Skeletal muscle tissue (tissue), 3 donors: ENCODE measurements at regions not wholly inside any gene's neighbourhood (a gene's known extent, or its start where the extent isn't known, plus 50 kb on each side); places are given as distances from the start of the nearest gene placed in this dataset.

Experiments used
- H3K27ac ChIP-seq: one replicate; pipeline ENCODE4 v1.7.0; 2013; ENCODE audit warnings: mild to moderate bottlenecking, low read depth, low read length, inconsistent platforms
- H3K27me3 ChIP-seq, 3 donors: one replicate each; pipeline ENCODE4 v1.7.0; 2013; ENCODE audit warnings: low read length in 3 of 3; ENCODE audit not compliant: control insufficient read depth in 3 of 3, insufficient read depth in 3 of 3
- H3K36me3 ChIP-seq, 3 donors: one replicate each; pipeline ENCODE4 v1.7.0; 2013; ENCODE audit warnings: low read length in 3 of 3; ENCODE audit not compliant: control insufficient read depth in 3 of 3, insufficient read depth in 3 of 3
- H3K4me1 ChIP-seq, 3 donors: one replicate each; pipeline ENCODE4 v1.7.0; 2013; ENCODE audit warnings: low read length in 3 of 3, mild to moderate bottlenecking in 3 of 3; ENCODE audit not compliant: control insufficient read depth in 3 of 3, insufficient read depth in 3 of 3
- H3K4me3 ChIP-seq, 3 donors: one replicate each; pipeline ENCODE4 v1.7.0; 2013; ENCODE audit warnings: low read length in 3 of 3
- H3K9ac ChIP-seq, 3 donors: one replicate each; pipeline ENCODE4 v1.7.0; 2013; ENCODE audit warnings: low read length in 3 of 3, mild to moderate bottlenecking in 3 of 3, moderate library complexity in 2 of 3, low read depth in 1 of 3
- H3K9me3 ChIP-seq, 3 donors: one replicate each; pipeline ENCODE4 v1.7.0; 2013; ENCODE audit warnings: low read length in 3 of 3; ENCODE audit not compliant: control insufficient read depth in 3 of 3
- donor health status: Osteomylitis.

GRCh38 chr10:43872644-43873043 is 224.0 kb upstream of the ZNF32 start:
- H3K4me1 ChIP-seq: peaks cover 5 to 16% (median 6%) of the 10 kb centered on the region in 3 donors
- no peaks in the 10 kb centered on the region for H3K36me3 ChIP-seq
- no peak overlapping the region for H3K27ac ChIP-seq

GRCh38 chr10:43871545-43871944 is 222.9 kb upstream of the ZNF32 start:
- Histone ChIP-seq H3K36me3 (no peaks in the 10 kb centered on the region), H3K27me3 (no peaks in the 10 kb centered on the region), H3K9ac (no peak overlapping the region), H3K4me1 (peaks cover 5 to 16% (median 6%) of the 10 kb centered on the region in 3 donors), H3K27ac (peak overlapping the region; percentile 40), H3K9me3 (no peaks in the 10 kb centered on the region), H3K4me3 (no peak overlapping the region)

More at GRCh38 chr10:43872644-43873043, 224.0 kb upstream of the ZNF32 start:
- Histone ChIP-seq H3K9ac (no peak overlapping the region), H3K9me3 (no peaks in the 10 kb centered on the region), H3K4me3 (no peak overlapping the region), H3K27me3 (no peaks in the 10 kb centered on the region)

DNA sequence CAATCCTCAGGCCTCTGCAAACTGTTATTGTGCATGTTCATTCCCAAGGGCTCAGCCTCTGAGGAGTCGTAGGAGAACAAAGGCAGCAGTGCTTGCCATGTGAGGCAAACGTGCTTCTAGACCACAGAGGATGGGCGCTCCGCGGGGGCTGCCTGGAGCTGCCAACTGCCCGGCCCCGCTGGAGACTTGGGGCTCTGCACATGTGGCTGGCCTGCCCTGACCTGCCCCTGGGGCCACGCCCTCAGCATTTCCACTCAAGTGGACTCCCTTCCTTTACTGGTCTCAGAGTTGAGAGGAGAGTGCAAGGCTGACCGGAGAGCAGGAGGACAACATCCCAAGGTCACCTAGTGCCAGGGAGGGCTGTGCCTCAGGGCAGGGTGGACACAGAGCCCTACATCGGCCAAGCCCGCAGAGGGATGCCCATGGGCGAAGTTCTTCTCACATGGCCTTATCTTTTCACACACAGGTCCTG is 222.3 kb upstream of the ZNF32 start:
- Histone ChIP-seq H3K4me1 (peaks cover 5 to 16% (median 6%) of the 10 kb centered on the region in 3 donors), H3K36me3 (no peaks in the 10 kb centered on the region), H3K9me3 (no peaks in the 10 kb centered on the region), H3K9ac (no peak overlapping the region), H3K4me3 (no peak overlapping the region), H3K27me3 (no peaks in the 10 kb centered on the region), H3K27ac (peak overlapping the region; percentile 40)

GRCh38 chr10:43869669-43870322 is 221.1 kb upstream of the ZNF32 start:
- Histone ChIP-seq H3K4me3 (no peak overlapping the region), H3K27ac (peak overlapping the region; percentile 56), H3K9ac (no peak overlapping the region), H3K9me3 (no peaks in the 10 kb centered on the region), H3K36me3 (no peaks in the 10 kb centered on the region), H3K27me3 (no peaks in the 10 kb centered on the region), H3K4me1 (peaks cover 7 to 20% (median 13%) of the 10 kb centered on the region in 3 donors)

DNA sequence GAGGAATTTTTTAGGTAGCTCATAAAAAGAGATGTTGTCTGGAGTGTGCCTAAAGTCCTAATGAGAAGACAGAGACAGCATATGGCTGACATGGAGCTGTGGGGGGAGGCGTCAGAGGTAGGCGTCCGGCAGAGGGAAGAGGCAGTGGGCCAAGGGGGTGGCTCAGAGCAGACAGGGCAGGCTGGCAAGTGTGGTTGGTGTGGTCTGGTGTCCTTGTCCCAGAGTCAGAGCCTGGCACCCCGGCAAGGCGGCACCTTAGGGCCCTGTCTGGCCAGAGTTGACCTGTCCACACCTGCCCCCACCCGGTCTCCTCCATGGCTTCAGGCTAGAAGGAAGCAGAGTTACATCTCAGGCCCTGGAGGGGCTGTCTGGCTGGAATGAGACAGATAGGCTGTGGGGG is 220.3 kb upstream of the ZNF32 start:
- peaks cover 14 to 28% (median 21%) of the 10 kb centered on the region in 3 donors for H3K4me1 ChIP-seq

GRCh38 chr10:43867667-43868565 is 219.2 kb upstream of the ZNF32 start:
- Histone ChIP-seq H3K4me1 (peaks cover 18 to 33% (median 27%) of the 10 kb centered on the region in 3 donors), H3K4me3 (no peak overlapping the region), H3K27ac (peak overlapping the region; percentile 56), H3K9ac (peak overlapping the region in 1 of 3 donors; percentile 25), H3K36me3 (no peaks in the 10 kb centered on the region), H3K27me3 (no peaks in the 10 kb centered on the region), H3K9me3 (no peaks in the 10 kb centered on the region)

More for the DNA sequence above, 220.3 kb upstream of the ZNF32 start:
- no peaks in the 10 kb centered on the region for H3K9me3 ChIP-seq
- H3K27me3 ChIP-seq: no peaks in the 10 kb centered on the region
- H3K9ac ChIP-seq: no peak overlapping the region
- H3K36me3 ChIP-seq: no peaks in the 10 kb centered on the region
- no peak overlapping the region for H3K4me3 ChIP-seq
- H3K27ac ChIP-seq: peak overlapping the region; percentile 56

- Histone ChIP-seq H3K9ac (no peak overlapping the region), H3K4me1 (peaks cover 18 to 33% (median 27%) of the 10 kb centered on the region in 3 donors), H3K36me3 (no peaks in the 10 kb centered on the region), H3K27ac (no peak overlapping the region), H3K9me3 (no peaks in the 10 kb centered on the region), H3K4me3 (no peak overlapping the region), H3K27me3 (no peaks in the 10 kb centered on the region)
Measured at GRCh38 chr10:43867113-43867512, 218.4 kb upstream of the ZNF32 start.

- Histone ChIP-seq H3K27ac (no peak overlapping the region), H3K4me3 (no peak overlapping the region), H3K9ac (no peak overlapping the region), H3K9me3 (no peaks in the 10 kb centered on the region), H3K36me3 (no peaks in the 10 kb centered on the region), H3K4me1 (peaks cover 18 to 33% (median 27%) of the 10 kb centered on the region in 3 donors), H3K27me3 (no peaks in the 10 kb centered on the region)
Measured at GRCh38 chr10:43866712-43867111, 218.0 kb upstream of the ZNF32 start.

DNA sequence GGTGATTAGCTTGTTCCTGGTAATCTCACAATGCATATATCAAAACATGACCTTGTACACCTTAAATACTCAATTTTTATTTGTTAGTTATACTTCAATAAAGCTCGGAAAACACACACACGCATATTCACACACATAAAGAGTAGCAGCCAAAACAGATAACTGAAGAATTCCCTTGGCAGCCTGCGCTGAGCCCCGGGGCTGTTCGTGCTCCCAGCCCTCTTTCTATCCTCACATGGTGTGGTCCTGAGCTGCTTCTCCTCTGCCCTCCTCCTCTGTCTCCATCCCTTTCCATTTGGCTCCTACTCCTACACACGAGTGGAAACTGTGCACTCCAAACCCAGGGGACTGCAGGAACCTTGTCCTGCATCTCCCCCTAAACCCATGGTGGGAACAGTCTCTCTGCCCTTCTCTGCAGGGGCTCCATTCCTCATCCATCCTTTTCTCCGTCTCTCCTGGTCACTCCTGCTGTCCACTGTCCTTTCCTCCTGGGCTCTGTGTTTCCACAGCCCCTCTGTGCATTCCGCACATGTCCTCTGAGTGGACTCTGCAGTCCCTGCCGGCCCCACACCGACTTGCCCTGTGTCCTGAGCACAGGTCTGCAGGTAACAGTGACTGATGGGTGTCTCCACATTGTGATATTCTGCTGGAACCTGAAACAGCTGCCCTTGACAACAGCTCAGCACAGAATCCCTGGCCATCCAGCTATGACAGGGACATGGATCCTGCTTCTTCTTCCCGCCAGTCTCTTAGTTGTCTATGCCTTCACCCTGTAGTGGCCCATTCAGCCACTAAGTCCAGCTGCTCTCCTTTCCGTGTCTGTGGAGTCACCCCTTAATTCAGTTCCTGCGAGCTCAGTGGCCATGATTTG is 216.8 kb upstream of the ZNF32 start:
- H3K4me1 ChIP-seq: peaks cover 18 to 33% (median 27%) of the 10 kb centered on the region in 3 donors
- no peaks in the 10 kb centered on the region for H3K36me3 ChIP-seq
- no peaks in the 10 kb centered on the region for H3K27me3 ChIP-seq
- no peak overlapping the region for H3K4me3 ChIP-seq
- H3K9ac ChIP-seq: no peak overlapping the region
- H3K9me3 ChIP-seq: no peaks in the 10 kb centered on the region
- peak overlapping the region; percentile 7 for H3K27ac ChIP-seq
